NOMO-1 (cell line): ENCODE measurements at regions not wholly inside any gene's neighbourhood (a gene's known extent, or its start where the extent isn't known, plus 50 kb on each side); places are given as distances from the start of the nearest gene placed in this dataset.
"Not testable (repeated sequence)": the region's sequence is repeated elsewhere in the genome, so short reads cannot be mapped to it uniquely, and the experiment has no call there.

ENCODE experiments used
- DNase-seq, 2 experiments: peaks; one replicate each; lab custom pipeline; 2025; ENCODE audit not compliant: unreplicated experiment in 2 of 2; lab: John Stamatoyannopoulos, UW

DNA sequence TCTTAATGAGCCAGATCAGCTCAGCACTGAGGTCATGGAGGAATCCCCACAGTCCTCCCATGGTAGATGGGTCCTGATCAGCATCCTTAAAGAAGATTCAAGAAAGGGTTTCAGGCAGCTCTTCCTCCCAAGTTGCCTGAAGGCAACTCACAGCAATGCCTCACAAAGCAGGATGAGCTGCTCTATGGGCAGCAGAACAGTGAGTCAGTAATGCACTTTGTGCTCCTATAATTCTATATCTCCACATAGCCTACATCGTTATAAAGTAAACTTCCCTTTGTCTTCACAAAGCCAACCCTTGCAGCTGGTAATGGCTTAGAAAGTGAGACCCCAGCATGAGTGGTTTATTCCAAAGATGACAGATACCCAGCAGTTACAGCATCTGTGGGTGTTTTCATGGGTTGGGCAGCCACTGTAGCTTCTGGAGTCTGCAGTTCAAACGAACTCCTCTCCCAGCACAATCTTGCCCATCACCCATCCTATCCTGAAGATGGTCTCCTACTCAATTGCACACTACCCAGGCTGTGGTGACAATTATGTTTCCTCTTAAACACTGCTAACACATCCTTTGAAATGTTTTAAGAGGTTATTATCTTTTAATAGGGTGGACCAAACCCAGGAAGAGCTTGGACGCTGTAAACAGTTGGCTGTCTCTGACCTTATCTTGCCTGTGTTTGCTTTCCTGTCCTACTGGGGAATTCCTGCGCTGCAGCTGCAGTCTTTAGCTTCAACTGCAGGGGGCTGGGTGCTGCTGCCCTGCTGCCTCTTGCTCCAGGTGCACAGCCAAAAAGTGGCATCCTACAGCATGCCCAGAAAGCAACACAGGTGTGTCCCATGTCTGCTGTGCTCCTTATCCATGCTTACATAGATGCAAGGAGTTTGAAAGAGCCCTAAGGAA lies 286.9 kb downstream of the ANAPC1 start:
- not testable (repeated sequence) for DNase-seq

DNA sequence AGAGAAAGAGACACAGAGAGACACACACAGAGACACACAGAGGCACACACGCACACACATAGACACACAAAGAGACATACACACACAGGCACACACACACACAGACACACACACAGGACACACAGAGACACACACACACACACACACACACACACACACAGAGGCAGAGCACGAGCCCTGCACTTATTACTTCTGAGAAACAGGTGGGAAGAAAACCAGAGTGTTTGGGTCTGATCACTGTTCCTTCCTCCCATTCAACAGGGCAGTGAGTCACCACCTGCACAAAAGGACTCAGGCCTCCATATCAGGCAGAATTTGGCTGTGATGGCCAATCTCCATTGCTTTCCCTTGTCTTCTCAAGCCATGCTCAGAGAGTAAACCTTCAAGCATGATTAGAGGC lies 285.0 kb downstream of the ANAPC1 start:
- DNase-seq: not testable (repeated sequence)

DNA sequence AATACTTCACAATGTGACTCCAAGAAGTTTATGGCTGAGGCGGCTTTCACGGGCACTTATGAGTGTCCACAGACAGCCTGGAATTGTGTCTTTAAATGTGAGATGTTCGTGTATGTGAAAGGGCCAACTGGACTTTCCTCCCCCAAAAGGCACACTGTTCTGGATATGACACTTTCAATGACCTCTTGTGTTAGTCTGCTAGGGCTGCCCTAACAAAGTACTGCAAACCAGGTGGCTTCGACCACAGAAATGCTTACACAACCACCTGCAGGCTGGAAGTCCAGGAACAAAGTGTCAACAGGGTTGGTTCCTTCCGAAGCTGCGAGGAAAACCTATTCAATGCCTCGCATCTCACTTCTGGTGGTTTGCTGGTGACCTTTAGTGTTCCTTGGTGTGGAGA lies 281.7 kb downstream of the ANAPC1 start:
- DNase-seq: not testable (repeated sequence)

DNA sequence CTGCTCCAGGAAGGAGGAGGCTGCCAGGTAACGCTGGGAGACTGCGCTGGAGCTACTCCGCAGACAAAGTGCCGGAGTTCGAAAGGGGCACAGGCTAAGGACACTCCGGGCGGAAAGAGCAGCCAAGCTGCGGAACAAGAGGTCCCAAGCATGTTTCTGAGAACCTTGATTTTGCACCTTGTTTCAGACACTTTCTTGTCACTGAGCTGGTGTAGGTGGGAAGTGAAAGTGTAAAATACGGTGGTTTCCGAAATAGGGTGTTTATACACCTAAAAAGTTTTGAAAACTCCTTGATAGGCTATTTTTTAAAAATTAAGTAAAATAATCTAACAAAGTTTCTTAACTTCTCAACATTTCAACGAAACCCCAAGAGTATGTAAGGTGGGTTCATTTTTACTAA lies 278.2 kb downstream of the ANAPC1 start:
- DNase-seq: not testable (repeated sequence)

DNA sequence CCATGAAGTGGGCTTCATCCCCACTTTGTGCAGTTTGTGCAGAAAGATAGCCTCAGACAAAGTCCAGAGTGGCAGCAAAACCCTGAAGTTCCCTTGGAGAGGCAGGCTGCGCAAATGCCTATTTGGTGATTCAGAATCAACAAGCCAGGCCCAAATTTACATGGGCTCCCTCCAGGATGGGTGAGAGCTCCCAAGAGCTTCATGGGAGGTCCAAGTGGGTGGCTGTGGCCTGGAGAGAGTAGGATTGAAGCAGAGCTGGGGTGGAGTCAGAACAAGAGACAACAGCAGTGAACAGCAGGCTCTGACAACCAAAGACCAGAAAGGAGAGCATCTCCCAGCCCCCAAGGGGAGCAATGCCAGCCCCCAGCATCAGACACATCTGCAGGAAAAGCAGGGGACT lies 277.4 kb downstream of the ANAPC1 start:
- DNase-seq: not testable (repeated sequence)

DNA sequence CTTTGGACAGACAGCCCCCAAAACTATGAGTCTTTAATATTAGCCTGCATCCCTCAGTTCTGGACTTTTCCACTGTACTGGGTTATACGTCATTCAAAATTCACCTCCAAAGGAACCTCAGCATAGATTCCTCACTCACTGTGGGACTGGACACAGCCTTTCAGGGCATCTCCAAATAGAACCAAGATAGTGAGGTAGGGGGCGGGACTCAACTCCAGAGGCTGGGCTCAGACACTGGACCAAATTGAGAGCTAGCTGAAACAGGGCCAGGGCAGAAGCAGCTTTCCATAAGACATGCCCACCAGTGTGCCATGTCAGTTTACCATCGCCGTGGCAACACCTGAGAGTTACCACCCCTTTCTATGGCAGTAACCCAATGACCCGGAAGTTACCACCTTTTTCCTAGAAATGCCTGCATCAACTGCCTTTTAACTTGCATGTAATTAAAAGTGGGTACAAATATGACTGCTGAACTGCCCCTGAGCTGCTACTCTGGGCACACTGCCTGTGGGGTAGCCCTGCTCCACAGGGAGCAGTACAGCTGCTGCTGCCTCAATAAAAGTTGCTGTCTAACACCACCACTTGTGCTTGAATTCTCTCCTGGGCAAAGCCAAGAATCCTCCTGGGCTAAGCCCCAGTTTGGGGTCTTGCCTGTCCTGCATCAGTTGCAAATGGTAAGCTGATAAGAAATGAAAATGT lies 274.7 kb downstream of the ANAPC1 start:
- not testable (repeated sequence) for DNase-seq

DNA sequence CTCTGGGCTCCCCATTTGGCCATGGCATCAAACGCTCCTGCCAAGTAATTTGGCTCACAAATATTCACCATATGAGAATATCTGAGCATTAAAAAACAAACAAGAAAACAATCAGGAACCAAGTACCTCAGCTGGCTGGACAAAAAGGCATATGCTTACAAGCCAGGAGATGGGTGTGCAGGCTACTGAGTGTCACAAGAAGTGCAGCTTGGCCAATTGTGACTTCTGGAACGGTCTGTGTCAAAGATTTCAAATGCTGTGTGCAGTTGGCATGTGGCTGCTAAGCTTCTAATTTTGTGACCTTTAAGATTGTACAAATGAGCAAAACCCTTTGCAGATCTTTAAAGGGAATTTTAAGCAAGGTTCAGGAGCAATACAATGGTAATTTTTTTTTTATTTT lies 274.0 kb downstream of the ANAPC1 start:
- not testable (repeated sequence) for DNase-seq

DNA sequence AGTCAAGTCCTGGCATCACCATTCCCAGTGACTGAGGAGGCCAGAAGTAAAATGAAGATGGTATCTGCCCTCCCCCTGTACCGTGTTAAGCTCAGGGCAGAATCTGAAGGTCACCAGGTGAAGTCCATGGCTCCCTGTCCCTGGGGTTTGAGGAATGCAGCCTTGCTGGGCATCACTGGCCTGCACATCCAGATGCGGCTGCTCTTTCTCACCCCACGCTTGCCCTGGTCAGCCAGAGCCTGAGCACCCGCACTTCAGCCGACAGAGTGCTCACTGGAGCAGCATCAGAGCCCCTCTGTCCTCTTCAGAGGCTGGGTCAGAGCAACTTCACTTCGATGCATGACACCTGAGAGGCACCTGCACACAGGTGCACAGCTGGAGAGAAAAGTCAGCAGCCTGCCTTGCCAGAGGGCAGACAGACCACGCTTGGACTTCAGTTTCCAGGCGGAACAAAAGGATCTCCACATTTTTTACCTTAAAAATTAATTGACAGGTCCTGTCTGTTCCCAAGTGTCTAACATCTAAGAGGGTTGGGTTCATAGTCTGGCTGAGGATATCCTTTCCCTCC lies 267.3 kb downstream of the ANAPC1 start:
- DNase-seq: no peak

DNA sequence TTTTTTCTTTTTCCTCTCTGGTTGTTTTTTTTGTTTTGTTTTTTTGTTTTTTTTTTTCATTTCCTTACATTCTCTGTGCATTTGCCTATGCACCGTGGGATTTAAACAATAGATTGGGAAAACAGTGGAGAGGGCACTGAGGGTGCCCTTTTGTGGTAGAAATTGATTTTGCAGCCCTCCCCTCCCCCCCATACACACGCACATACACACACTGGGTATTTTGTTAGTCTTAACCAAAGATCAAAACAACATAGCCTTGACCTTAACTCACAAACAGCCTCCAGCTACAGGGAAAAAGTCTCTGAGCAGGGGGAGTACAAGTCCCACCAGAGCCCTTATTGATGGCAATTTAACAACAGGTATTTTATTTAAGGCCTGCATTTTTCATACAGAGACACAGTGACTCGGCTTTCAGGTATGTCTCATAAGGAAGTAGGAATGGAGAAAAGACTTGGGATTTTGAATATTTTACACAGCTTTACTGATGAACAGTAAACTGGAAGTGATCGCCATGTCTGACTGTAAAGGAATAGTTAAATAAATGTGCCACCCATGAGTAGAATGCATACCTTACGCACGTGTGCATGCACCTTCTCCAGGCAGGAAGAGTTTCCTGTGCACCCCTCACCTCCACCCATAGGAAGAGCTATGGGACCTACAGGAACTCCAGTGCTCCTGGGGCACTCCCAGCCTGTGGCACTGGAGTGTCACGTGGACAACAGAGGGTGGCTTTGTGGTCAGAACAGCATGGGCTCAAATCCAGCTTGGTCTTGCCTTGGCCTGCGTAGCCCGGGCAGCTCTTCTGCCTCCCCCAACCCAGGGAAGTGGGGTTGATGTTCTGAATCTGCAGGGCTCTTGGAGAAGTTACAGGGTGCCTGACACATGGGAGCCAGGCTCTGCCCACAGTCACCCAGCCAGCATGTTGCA lies 266.4 kb downstream of the ANAPC1 start:
- no peak for DNase-seq

DNA sequence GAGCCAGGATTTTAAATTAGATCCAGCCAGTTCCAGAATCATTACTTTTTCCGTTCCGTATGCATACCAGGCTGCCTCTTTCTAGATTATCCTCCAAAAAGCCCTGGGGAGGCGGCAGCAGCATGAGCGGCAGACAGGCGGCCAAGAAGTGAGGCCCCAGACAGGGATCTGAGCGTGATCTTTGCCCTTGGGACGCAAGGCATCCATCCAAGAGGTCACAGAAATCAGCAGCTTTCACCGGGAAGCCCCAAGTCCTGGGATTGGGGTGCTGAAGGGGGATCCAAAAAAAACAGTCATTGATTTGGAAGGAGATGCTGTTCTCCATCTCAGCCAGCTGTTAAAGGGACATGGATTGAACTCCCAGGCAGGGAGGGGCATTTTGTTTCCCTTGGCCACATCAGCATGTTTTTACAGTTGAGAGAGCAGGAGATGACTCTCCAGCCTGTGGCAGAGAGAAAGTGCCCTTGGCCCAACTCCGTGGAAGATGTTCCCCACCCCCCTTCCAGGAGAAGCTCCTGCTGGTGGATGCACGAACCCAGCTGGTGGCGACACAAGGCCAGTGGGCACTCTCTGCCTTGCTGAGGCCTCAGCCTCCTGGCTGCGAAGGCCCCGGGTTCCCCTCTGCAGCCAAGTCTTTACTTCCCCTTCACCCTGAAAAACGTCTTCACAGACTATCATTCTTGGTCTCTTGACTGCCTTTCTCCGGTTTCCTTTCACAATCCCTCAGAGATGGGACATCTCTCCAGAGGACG lies 265.6 kb downstream of the ANAPC1 start:
- peak; percentile 54 to 89 for DNase-seq

DNA sequence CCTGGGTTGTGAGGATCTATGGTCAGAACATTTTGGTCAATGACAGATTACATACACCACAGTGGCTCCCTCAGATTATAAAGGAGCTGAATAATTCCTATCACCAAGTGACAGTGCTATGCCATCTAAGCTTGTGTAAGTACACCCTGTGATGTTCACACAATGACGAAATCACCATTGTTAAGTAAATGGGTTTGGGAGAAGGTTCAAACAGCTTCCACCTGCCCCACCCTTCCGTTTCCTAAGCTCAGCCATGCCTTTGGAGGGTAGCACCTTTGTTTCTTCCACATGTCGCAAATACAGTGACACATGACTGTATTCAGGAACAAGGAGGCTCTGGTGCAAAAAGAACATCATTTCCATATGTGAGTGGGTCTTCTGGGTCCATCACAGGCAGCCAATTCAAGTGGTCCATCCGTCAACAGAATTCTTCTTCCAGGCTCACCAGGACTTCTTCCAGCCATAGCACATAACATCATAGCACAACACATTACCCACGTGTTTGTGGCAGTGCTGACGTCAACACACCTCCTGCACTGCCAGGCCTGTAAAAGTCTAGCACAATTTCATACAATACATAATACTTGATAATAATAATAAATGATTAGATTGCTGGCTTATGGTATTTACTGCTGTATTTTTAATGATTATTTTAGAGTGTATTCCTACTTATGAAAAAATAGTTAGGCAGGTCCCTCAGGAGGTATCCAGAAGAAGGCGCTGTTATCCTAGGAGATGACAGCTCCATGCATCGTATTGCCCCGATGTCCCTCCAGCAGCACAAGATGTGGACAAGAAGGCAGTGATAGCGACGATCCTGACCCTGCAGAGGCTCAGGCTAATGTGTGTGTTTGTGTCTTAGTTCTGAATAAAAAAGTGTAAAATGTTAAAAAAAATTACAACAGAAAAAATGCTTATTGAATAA lies 264.8 kb downstream of the ANAPC1 start:
- DNase-seq: peak; percentile 84 to 89

DNA sequence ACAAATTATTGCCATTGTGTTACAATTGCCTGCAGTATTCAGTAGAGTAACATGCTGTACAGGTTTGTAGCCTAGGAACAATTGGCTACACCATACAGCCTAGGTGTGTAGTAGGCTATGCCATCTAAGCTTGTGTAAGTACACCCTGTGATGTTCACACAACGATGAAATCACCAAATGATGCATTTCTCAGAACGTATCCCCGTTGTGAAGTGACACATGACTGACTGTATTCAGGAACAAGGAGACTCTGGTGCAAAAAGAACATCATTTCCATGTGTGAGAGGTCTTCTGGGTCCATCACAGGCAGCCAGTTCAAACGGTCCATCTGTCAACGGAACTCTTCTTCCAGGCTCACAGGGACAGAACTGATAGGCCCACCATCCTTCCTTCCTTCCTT lies 263.7 kb downstream of the ANAPC1 start:
- no peak for DNase-seq

DNA sequence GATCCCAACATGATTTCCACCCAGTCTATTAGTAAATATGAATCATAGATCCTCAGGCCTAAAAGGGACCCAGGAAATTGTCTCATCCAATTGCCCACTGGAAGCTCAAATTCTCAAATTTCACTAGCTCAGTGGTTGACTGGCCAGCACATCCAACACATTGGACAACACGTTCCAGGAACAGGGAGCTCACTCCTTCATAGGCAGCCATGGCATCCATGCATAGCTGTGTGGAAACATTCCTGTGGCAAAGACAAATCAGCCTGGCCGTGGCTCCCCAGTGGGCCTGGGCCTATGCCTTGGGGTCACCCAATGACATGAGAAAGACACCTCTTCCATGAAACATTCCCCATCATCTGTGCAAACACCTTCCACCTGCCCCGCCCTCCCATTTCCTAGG lies 261.1 kb downstream of the ANAPC1 start:
- no peak for DNase-seq

DNA sequence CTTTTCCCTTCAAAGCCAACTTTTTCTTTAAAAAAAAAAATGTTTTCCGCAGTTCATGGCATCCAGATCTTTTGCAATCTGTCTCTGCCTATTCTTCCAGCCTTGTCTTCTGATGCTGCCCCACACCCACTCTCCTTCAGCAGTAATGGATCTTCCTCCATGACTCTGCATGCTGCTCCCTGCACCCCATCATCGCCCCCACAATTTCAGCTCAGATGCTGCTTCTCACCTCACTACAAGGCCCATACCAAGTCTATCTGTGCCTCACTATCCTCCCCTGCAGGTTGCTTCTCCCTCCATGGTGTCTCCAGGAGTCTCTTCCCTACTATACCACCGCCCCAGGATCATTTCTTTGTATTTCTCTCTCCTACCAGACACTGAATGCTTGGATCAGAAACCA lies 260.6 kb downstream of the ANAPC1 start:
- DNase-seq: no peak

DNA sequence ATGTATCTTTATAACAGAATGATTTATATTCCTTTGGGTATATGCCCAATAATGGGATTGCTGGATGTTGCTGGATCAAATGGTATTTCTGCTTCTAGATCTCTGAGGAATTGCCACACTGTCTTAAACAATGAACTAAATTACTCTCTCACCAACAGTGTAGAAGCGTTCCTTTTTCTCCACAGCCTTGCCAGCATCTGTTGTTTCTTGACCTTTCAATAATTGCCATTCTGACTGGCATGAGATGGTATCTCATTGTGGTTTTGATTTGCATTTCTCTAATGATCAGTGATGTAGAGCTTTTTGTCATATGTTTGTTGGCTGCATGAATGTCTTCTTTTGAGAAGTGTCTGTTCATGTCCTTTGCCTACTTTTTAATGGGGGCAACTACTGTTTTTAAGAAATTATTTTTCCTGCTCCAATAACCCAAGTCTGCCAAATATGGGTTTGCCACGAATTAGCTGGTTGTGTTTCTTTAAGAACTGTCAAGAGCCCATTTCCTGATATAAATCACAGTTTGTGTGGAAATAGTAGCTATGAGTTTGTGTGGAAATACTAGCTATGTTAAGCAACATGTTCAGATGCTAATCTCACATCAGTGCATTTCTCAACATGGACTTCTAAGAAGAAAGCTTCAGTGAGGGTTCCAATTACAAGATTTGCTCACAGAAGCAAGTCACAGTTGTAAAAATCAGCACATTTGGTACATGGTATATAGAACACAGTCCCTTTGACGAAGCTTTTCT lies 259.4 kb downstream of the ANAPC1 start:
- DNase-seq: peak; percentile 79 to 94

DNA sequence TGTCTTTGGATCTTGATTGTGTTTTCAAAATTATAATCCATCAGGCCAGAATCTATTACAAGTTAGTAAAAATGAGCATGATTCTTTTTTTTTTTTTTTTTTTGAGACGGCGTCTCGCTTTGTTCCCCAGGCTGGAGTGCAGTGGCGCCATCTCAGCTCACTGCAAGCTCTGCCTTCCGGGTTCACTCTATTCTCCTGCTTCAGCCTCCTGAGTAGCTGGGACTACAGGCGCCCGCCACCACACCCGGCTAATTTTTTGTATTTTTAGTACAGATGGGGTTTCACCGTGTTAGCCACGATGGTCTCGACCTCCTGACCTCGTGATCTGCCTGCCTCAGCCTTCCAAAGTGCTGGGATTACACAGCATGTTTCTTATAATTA lies 258.8 kb downstream of the ANAPC1 start:
- DNase-seq: not testable (repeated sequence)

DNA sequence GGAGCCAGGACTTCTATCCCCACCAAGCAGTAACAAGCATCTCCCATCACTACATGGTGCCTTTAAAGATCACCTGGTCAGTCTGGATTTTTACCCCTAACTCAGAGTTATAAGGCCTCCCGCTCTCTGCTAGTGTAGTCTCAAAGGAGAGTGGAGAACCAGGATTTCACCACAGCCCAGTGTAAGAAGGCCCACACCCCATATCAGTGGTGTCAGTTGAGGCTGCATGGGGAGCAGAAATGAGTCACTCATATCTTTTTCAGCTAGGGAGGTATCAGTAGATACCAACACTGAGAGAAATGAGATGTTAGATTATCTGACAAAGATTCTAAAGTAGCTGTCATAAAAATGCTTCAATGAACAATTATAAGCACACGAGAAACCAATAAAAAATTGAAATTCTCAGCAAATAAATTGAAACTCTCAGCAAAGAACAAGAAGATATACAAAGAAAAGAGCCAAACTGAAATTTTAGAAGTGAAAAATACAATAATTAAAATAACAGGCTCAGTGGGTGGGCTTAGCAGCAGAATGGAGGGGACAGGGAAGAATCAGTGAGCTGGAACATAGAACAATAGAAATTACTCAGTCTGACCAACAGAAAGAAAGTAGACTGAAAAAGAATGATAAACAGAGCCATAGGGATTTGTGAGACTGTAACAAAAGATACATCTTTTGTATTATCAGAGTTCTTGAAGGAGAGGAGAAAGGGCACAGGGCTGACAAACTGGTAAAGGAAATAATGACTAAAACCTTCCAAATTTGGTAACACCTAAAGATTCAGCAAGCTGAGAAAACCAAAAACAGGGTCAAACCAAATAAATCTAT lies 257.7 kb downstream of the ANAPC1 start:
- DNase-seq: peak in 1 of 2 experiments; percentile 6

DNA sequence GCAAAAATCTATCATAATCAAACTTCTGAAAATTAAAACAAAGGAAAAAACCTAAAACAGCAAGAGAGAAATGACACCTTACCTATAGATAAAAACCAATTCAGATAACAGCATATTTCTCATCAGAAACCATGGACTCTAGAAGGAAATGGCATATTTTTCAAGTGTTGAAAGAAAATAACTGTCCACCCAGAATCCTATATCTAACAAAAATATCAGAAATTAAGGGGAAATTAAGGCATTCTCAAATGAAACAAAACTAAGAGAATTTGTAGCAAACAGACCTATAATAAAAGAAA lies 257.2 kb downstream of the ANAPC1 start:
- DNase-seq: no peak
